Spleen (tissue), 11 donors: ENCODE measurements at regions not wholly inside any gene's neighbourhood (a gene's known extent, or its start where the extent isn't known, plus 50 kb on each side); places are given as distances from the start of the nearest gene placed in this dataset.
"Not testable (repeated sequence)": the region's sequence is repeated elsewhere in the genome, so short reads cannot be mapped to it uniquely, and the experiment has no call there.

Experiments used
- DNase-seq: peaks from one replicate; pipeline ENCODE4 v3.0.0-alpha.2; 2020
- H3K27ac ChIP-seq, 8 donors: fragments of 200-600 bp; sonication (generic) in 7 of 8; 1 replicate in 4 of 8; 2 replicates in 4 of 8; pipeline versions ENCODE4 v1.5.0 to v1.8.0; 2016 to 2021; ENCODE audit warnings: inconsistent platforms in 4 of 8, mild to moderate bottlenecking in 4 of 8, moderate library complexity in 1 of 8
- H3K27me3 ChIP-seq, 7 donors: fragments of 200-600 bp; sonication (generic) in 6 of 7; replicated peaks in 1 of 7; 1 replicate in 4 of 7; 2 replicates in 3 of 7; pipeline versions ENCODE4 v1.5.0 to v1.8.0; 2016 to 2021; ENCODE audit warnings: inconsistent platforms in 3 of 7, mild to moderate bottlenecking in 1 of 7
- H3K36me3 ChIP-seq, 6 donors: fragments of 200-600 bp; sonication (generic) in 5 of 6; 1 replicate in 4 of 6; 2 replicates in 2 of 6; pipeline versions ENCODE4 v1.5.0 to v1.8.0; 2016 to 2021; ENCODE audit warnings: inconsistent platforms in 2 of 6
- H3K4me1 ChIP-seq, 6 donors: fragments of 200-600 bp; sonication (generic) in 5 of 6; 1 replicate in 3 of 6; 2 replicates in 3 of 6; pipeline versions ENCODE4 v1.5.0 to v1.8.0; 2016 to 2021; ENCODE audit warnings: inconsistent platforms in 3 of 6
- H3K4me3 ChIP-seq, 8 donors: fragments of 200-600 bp; sonication (generic) in 7 of 8; 1 replicate in 4 of 8; 2 replicates in 4 of 8; pipeline versions ENCODE4 v1.5.0 to v1.8.0; 2016 to 2021; ENCODE audit warnings: inconsistent platforms in 4 of 8, mild to moderate bottlenecking in 4 of 8, moderate library complexity in 2 of 8
- H3K9me3 ChIP-seq, 8 donors: fragments of 200-600 bp; sonication (generic) in 7 of 8; 1 replicate in 4 of 8; 2 replicates in 4 of 8; pipeline versions ENCODE4 v1.5.0 to v1.8.0; 2016 to 2021; ENCODE audit warnings: inconsistent platforms in 4 of 8
- CTCF ChIP-seq, 11 experiments: fragments of 200-600 bp in 7 of 11; fragments of 450-650 bp in 4 of 11; sonication (generic) in 4 of 11; IDR thresholded peaks in 8 of 11; conservative IDR thresholded peaks in 3 of 11; 1 replicate in 7 of 11; 2 replicates in 4 of 11; pipeline versions ENCODE4 v1.4.0 to v1.8.0; 2016 to 2021; ENCODE audit warnings: antibody characterized with exemption in 11 of 11, inconsistent platforms in 4 of 11, mild to moderate bottlenecking in 1 of 11
- POLR2A ChIP-seq, 3 donors: fragments of 450-650 bp; IDR thresholded peaks; one replicate each; pipeline ENCODE4 v1.5.1; 2017; ENCODE audit warnings: antibody characterized with exemption in 3 of 3, mild to moderate bottlenecking in 1 of 3
- POLR2AphosphoS5 ChIP-seq, 3 donors: sonication (generic); formaldehyde crosslinking; IDR thresholded peaks; one replicate each; pipeline ENCODE4 v1.5.1; 2017; ENCODE audit warnings: antibody characterized with exemption in 3 of 3
- WGBS, 5 donors: extraction: QIAGEN DNeasy Blood & Tissue Kit in 3 of 5; methylation state at CpG; one replicate each; pipeline versions ENCODE4 v1.1.5 to v1.1.7; 2013 to 2018; 5-methylcytosine and 5-hydroxymethylcytosine counted together
- intact Hi-C: fragments of 100-400 bp; cut with DNase I; formaldehyde crosslinking; loops from one replicate; pipeline ENCODE4 v1.15.0; 2023; ENCODE audit warnings: low total_unique reads
- donor health status: healthy with polysubstance abuse.
- donor health status: DM: no; HTN: no; CAD: no; lungs with moderate emphysema.
- donor health status: DM: no; HTN: no; CAD: no.
- donor health status: Bipolar disorder and iron deficiency.
- donor health status: healthy.
- donor health status: DM: no; HTN: no; CAD: no.
- donor health status: DM: yes; HTN: yes; CAD: no.

- no peak for DNase-seq
- H3K4me3 ChIP-seq, result no peak overlapping the region
- H3K4me1 ChIP-seq, result no peaks in the 10 kb centered on the region
- H3K9me3 ChIP-seq, result peaks cover 0 to 7% (median 5%) of the 10 kb centered on the region in 8 donors
- WGBS, 5 donors, result 80 to 89% (median 83%) methylated on average over 12 of the region's 12 CpGs
- H3K36me3 ChIP-seq, result no peaks in the 10 kb centered on the region
- no peak for TF ChIP-seq CTCF (IDR thresholded peaks at IDR 0.05 in 8 of 11, conservative IDR thresholded peaks at IDR 0.05 in 3 of 11)
- no peak for TF ChIP-seq POLR2AphosphoS5 (IDR thresholded peaks at IDR 0.05)
- TF ChIP-seq POLR2A (IDR thresholded peaks at IDR 0.05), result no peak
- no peak overlapping the region for H3K27ac ChIP-seq
- H3K27me3 ChIP-seq, result peaks cover 0 to 70% (median 11%) of the 10 kb centered on the region in 7 donors
- intact Hi-C loops, result no loop called here
These were observed 172.9 kb upstream of the PPP1R26 start for GRCh38 chr9:135306699-135307098.

GRCh38 chr9:135307300-135307699 lies 172.3 kb upstream of the PPP1R26 start:
- Histone ChIP-seq H3K36me3 (no peaks in the 10 kb centered on the region), H3K27ac (no peak overlapping the region), H3K27me3 (peaks cover 0 to 64% (median 11%) of the 10 kb centered on the region in 7 donors), H3K4me1 (no peaks in the 10 kb centered on the region), H3K9me3 (peaks cover 0 to 13% (median 10%) of the 10 kb centered on the region in 8 donors), H3K4me3 (no peak overlapping the region)
- intact Hi-C loops, result no loop called here
- DNase-seq, result no peak
- WGBS, 5 donors, result 74 to 83% (median 77%) methylated on average over 8 of the region's 8 CpGs
- TF ChIP-seq POLR2AphosphoS5 (IDR thresholded peaks at IDR 0.05), result no peak
- no peak for TF ChIP-seq POLR2A (IDR thresholded peaks at IDR 0.05)
- TF ChIP-seq CTCF (IDR thresholded peaks at IDR 0.05 in 8 of 11, conservative IDR thresholded peaks at IDR 0.05 in 3 of 11), result no peak

- 87 to 95% (median 88%) methylated on average over 10 of the region's 10 CpGs for WGBS, 5 donors
- H3K4me1 ChIP-seq, H3K27ac ChIP-seq, H3K36me3 ChIP-seq, DNase-seq, H3K4me3 ChIP-seq, intact Hi-C loops: not testable (repeated sequence)
- H3K9me3 ChIP-seq, result peaks cover 0 to 20% (median 16%) of the 10 kb centered on the region in 8 donors
- peaks cover 0 to 64% (median 11%) of the 10 kb centered on the region in 7 donors for H3K27me3 ChIP-seq
These were observed 171.7 kb upstream of the PPP1R26 start for GRCh38 chr9:135307919-135308318.

GRCh38 chr9:135308821-135309762 lies 170.5 kb upstream of the PPP1R26 start:
- TF ChIP-seq CTCF (IDR thresholded peaks at IDR 0.05 in 8 of 11, conservative IDR thresholded peaks at IDR 0.05 in 3 of 11) (no peak), POLR2AphosphoS5 (IDR thresholded peaks at IDR 0.05) (no peak), POLR2A (IDR thresholded peaks at IDR 0.05) (no peak)
- H3K4me3 ChIP-seq, result no peak overlapping the region
- H3K36me3 ChIP-seq, result no peaks in the 10 kb centered on the region
- 78 to 90% (median 83%) methylated on average over 27 to 30 of the region's 30 CpGs for WGBS, 5 donors
- intact Hi-C loops, result no loop called here
- H3K27ac ChIP-seq, result no peak overlapping the region
- DNase-seq, result peak; percentile 61
- no peaks in the 10 kb centered on the region for H3K4me1 ChIP-seq
- peaks cover 0 to 65% (median 11%) of the 10 kb centered on the region in 7 donors for H3K27me3 ChIP-seq
- peaks cover 0 to 31% (median 24%) of the 10 kb centered on the region in 8 donors for H3K9me3 ChIP-seq
